ENCODE measurements at regions not wholly inside any gene's neighbourhood (a gene's known extent, or its start where the extent isn't known, plus 50 kb on each side); places are given as distances from the start of the nearest gene placed in this dataset.

DNA sequence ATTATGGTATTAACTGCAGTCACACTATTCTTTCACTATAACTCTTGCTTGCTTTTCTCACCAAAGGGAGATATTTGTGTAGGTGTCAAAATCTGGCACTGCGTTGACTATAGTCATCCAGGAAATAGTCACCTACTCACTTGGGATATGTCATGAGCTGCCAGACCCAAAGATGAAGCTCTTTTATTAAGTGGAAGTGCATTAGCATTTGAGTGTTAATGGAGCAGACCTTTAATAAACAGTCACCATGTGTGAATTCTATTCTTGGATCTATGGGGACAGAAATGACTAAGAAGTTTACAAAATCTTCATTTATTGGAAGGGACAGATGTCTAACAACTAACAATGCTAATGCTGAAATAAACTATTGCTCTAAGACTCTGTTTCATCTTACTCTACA, 130.1 kb upstream of the NEDD9 start:
- no peaks in the 10 kb centered on the region; the same call in 1 of the 2 replicates for H4K20me1 ChIP-seq (ENCODE audit: low read depth, low read length)
- H2AFZ ChIP-seq (ENCODE audit: low read depth, low read length, severe bottlenecking) = no peak overlapping the region
- H3K9ac ChIP-seq (ENCODE audit: low read length) = no peak overlapping the region
- peaks cover 22% of the 10 kb centered on the region for H3K36me3 ChIP-seq (ENCODE audit: low read length)
- H3K9me2 ChIP-seq (replicated peaks; ENCODE audit: insufficient read depth, low read length) = no peaks in the 10 kb centered on the region
- H3K4me3 ChIP-seq (ENCODE audit: insufficient read depth, low read length, poor library complexity, severe bottlenecking) = no peak overlapping the region
- H3K79me2 ChIP-seq (ENCODE audit: insufficient read depth, low read length) = peaks cover 99% of the 10 kb centered on the region
- TF ChIP-seq EZH2phosphoT487 (conservative IDR thresholded peaks at IDR 0.05; ENCODE audit: low read length) = no peak
- TF ChIP-seq, protein P1, sequence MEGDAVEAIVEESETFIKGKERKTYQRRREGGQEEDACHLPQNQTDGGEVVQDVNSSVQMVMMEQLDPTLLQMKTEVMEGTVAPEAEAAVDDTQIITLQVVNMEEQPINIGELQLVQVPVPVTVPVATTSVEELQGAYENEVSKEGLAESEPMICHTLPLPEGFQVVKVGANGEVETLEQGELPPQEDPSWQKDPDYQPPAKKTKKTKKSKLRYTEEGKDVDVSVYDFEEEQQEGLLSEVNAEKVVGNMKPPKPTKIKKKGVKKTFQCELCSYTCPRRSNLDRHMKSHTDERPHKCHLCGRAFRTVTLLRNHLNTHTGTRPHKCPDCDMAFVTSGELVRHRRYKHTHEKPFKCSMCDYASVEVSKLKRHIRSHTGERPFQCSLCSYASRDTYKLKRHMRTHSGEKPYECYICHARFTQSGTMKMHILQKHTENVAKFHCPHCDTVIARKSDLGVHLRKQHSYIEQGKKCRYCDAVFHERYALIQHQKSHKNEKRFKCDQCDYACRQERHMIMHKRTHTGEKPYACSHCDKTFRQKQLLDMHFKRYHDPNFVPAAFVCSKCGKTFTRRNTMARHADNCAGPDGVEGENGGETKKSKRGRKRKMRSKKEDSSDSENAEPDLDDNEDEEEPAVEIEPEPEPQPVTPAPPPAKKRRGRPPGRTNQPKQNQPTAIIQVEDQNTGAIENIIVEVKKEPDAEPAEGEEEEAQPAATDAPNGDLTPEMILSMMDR (IDR thresholded peaks at IDR 0.05; ENCODE audit: insufficient read depth, low read length, poor library complexity, severe bottlenecking) = no peak
- H3K27ac ChIP-seq (ENCODE audit: low read depth, low read length) = no peak overlapping the region
- no peaks in the 10 kb centered on the region for H3K9me3 ChIP-seq (ENCODE audit: insufficient read depth, low read length)
- no peak overlapping the region for H3K4me2 ChIP-seq (ENCODE audit: low read depth, low read length, poor library complexity, severe bottlenecking)
- H3F3A ChIP-seq (ENCODE audit: insufficient read depth) = no peaks in the 10 kb centered on the region
- no peaks in the 10 kb centered on the region for H3K27me3 ChIP-seq (ENCODE audit: low read length)

DNA sequence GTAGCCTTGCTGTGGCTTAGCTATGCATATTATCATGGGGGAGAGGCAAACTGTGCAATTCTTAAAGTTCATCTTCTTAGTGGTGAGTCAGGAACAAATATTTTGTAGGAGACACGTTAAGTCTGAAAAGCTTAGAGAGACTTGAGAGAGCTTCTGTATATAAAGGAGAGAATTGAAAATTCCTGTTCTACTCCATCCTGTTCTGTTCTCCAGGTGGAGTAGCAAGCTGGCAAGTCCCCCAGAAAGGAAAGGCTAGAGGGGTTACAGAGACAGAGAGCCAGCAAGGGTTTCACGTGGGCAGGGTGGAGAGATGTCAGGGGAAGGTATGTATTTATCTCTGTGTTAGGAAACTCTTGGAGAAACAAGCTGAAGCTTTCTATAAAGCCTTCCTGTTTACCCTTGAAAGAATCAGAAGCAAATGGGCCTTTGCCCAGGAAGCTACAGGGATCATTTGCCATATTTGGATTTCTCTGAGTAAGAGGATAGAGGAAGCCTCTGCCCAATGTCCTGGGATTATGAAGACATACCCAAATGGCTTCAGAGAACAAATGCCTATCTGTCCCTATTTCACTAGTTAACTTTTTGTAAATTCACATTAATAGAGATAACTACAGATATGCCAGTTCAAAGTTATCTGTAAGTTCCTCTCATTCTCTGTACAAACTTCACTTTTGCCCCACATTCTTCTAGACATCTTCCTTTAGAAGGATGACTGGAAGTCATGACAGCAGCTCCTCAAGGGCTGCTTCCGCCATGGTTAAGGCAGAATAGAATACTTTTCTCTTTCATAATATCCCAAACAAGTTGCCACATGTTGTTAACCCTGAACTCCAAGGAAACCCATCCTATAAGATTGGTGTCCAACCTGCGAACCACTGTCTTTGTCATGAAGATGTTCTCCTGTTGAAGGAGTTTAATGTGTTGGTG, 126.7 kb upstream of the NEDD9 start:
- no peaks in the 10 kb centered on the region for H3K9me2 ChIP-seq (replicated peaks; ENCODE audit: insufficient read depth, low read length)
- H3K79me2 ChIP-seq (ENCODE audit: insufficient read depth, low read length) = peaks cover 95% of the 10 kb centered on the region
- H3K4me2 ChIP-seq (ENCODE audit: low read depth, low read length, poor library complexity, severe bottlenecking) = no peak overlapping the region
- no peak overlapping the region for H3K27ac ChIP-seq (ENCODE audit: low read depth, low read length)
- H3K9ac ChIP-seq (ENCODE audit: low read length) = no peak overlapping the region
- H3F3A ChIP-seq (ENCODE audit: insufficient read depth) = no peaks in the 10 kb centered on the region
- no peaks in the 10 kb centered on the region for H3K9me3 ChIP-seq (ENCODE audit: insufficient read depth, low read length)
- no peaks in the 10 kb centered on the region for H3K27me3 ChIP-seq (ENCODE audit: low read length)
- peaks cover 20% of the 10 kb centered on the region for H3K36me3 ChIP-seq (ENCODE audit: low read length)
- H2AFZ ChIP-seq (ENCODE audit: low read depth, low read length, severe bottlenecking) = no peak overlapping the region
- H4K20me1 ChIP-seq (ENCODE audit: low read depth, low read length) = no peaks in the 10 kb centered on the region
- H3K4me3 ChIP-seq (ENCODE audit: insufficient read depth, low read length, poor library complexity, severe bottlenecking) = no peak overlapping the region
- no peak for TF ChIP-seq EZH2phosphoT487 (conservative IDR thresholded peaks at IDR 0.05; ENCODE audit: low read length)
- TF ChIP-seq, protein P1 (IDR thresholded peaks at IDR 0.05; ENCODE audit: insufficient read depth, low read length, poor library complexity, severe bottlenecking) = no peak

DNA sequence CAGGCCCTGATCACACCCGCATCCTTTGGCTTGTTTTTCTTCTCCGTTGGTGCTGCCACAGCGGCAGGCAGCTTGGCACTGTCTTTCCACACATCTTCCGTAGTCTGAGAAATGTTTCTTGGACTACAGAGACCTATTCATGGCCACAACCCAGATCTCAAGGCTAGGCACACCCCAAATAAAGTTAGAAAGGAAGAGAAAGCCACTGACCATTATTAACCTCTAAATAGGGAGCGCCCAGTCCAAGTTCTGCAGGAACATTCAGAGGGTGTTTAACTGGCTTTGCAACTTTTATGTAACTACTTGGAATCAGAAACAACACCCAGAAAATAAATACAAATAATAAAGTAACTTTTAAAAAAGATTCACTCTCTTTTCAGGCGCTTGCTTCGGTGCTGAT, 124.8 kb upstream of the NEDD9 start:
- Histone ChIP-seq H3K9me2 (replicated peaks; ENCODE audit: insufficient read depth, low read length) (no peaks in the 10 kb centered on the region), H4K20me1 (ENCODE audit: low read depth, low read length) (no peaks in the 10 kb centered on the region), H3K4me3 (ENCODE audit: insufficient read depth, low read length, poor library complexity, severe bottlenecking) (no peak overlapping the region), H3K4me2 (ENCODE audit: low read depth, low read length, poor library complexity, severe bottlenecking) (no peak overlapping the region), H3K9ac (ENCODE audit: low read length) (no peak overlapping the region), H3F3A (ENCODE audit: insufficient read depth) (no peaks in the 10 kb centered on the region), H3K27ac (ENCODE audit: low read depth, low read length) (no peak overlapping the region), H3K27me3 (ENCODE audit: low read length) (no peaks in the 10 kb centered on the region), H2AFZ (ENCODE audit: low read depth, low read length, severe bottlenecking) (no peak overlapping the region), H3K9me3 (ENCODE audit: insufficient read depth, low read length) (no peaks in the 10 kb centered on the region), H3K79me2 (ENCODE audit: insufficient read depth, low read length) (peaks cover 95% of the 10 kb centered on the region), H3K36me3 (ENCODE audit: low read length) (peaks cover 12% of the 10 kb centered on the region)
- no peak for TF ChIP-seq EZH2phosphoT487 (conservative IDR thresholded peaks at IDR 0.05; ENCODE audit: low read length)
- TF ChIP-seq, protein P1 (IDR thresholded peaks at IDR 0.05; ENCODE audit: insufficient read depth, low read length, poor library complexity, severe bottlenecking) = no peak

Data from SU-DHL-6 (cell line).